ENCODE measurements at regions not wholly inside any gene's neighbourhood (a gene's known extent, or its start where the extent isn't known, plus 50 kb on each side); places are given as distances from the start of the nearest gene placed in this dataset.

DNA sequence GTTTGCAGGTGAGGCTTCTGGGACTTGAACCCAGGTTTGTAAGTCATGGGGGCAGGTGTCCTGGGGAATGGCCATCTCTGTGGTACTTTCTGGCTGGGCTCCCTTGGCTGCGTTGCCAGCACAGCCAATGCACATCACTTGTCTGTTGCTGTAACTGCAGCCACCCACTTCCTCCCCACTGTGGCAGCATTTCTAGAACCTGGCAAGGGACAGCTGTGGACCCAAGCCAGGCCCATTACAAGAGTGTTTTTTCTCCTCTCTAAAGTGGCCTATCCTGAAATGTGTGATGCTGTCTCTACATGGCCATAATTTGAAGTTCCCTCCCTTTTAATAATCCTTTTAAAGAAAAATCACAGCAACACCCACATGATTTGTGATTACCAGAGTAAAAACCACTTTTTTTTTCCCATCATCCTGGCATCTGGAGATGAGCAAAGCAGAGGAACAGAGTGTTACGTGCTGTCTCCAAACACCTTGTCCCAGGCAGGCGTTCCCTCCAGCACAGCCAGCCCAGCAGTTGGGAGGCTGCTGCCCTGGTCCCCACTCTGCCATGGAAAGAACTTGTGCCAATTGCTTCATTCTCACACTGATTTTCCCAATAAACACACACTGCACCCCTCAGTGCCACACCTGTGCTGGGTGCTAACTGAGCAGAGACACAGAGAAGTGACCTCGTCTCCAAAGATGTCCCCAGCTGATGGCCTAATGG, 360.6 kb upstream of the USP24 start:
- WGBS (ENCODE audit: insufficient coverage) = 97% methylated on average over 4 of the region's 4 CpGs
- Histone ChIP-seq H3K4me1 (ENCODE audit: control extremely low read depth in 1 of 4, control insufficient read depth in 4 of 4, insufficient read depth in 4 of 4, low read length in 3 of 4) (no peaks in the 10 kb centered on the region), H3K9me3 (ENCODE audit: control extremely low read depth in 1 of 5, control insufficient read depth in 4 of 5, insufficient read depth in 2 of 5, low read depth in 1 of 5, low read length in 4 of 5) (no peaks in the 10 kb centered on the region), H3K36me3 (ENCODE audit: control insufficient read depth in 4 of 4, insufficient read depth in 4 of 4, low read length in 3 of 4) (no peaks in the 10 kb centered on the region), H3K27me3 (replicated peaks in 2 of 5; ENCODE audit: control insufficient read depth in 4 of 5, insufficient read depth in 5 of 5, low read length in 4 of 5) (peaks cover 0 to 1% (median 0%) of the 10 kb centered on the region in 5 experiments), H3K27ac (ENCODE audit: insufficient read depth in 1 of 2, low read depth in 1 of 2, low read length in 2 of 2, poor library complexity in 1 of 2, severe bottlenecking in 2 of 2) (no peak overlapping the region), H3K4me3 (ENCODE audit: control insufficient read depth in 1 of 7, extremely low read depth in 1 of 7, insufficient read depth in 4 of 7, low read depth in 2 of 7, low read length in 6 of 7) (no peak overlapping the region)
- ChIA-PET CTCF (no interaction called here), POLR2A (no interaction called here)
- DNase-seq = no peak

DNA sequence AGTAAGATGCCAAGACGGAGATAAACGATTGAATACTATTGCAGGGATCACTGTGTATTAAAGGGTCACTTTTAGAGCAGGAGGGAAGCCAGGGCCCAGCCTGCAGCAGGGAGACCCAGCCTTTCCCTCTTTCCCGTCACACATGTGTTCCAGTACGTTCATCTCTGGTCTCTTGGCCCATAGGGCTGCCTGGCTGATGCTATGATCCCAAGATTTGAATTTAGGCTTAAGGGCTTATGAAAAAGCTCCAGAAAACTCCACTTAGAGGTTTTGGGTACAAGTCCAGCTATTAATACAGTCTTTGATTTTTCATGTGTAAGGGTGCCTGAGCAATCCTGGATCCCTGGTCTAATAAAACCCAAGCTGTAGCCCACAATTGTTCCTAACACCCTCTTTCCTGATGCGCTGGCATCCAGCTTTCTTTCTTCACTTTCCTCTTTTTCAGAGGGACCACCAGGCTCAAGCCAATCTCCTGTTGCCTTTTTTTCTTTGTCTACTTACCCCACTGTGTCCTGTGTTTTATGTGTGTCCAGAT, 359.6 kb upstream of the USP24 start:
- H3K27me3 ChIP-seq (replicated peaks in 2 of 5; ENCODE audit: control insufficient read depth in 4 of 5, insufficient read depth in 5 of 5, low read length in 4 of 5) = peaks cover 0 to 1% (median 0%) of the 10 kb centered on the region in 5 experiments
- DNase-seq = no peak
- WGBS (ENCODE audit: insufficient coverage) = 90% methylated on average over 5 of the region's 5 CpGs
- POLR2A ChIA-PET = no interaction called here
- CTCF ChIA-PET = no interaction called here
- no peak overlapping the region for H3K4me3 ChIP-seq (ENCODE audit: control insufficient read depth in 1 of 7, extremely low read depth in 1 of 7, insufficient read depth in 4 of 7, low read depth in 2 of 7, low read length in 6 of 7)
- H3K36me3 ChIP-seq (ENCODE audit: control insufficient read depth in 4 of 4, insufficient read depth in 4 of 4, low read length in 3 of 4) = no peaks in the 10 kb centered on the region
- H3K27ac ChIP-seq (ENCODE audit: insufficient read depth in 1 of 2, low read depth in 1 of 2, low read length in 2 of 2, poor library complexity in 1 of 2, severe bottlenecking in 2 of 2) = no peak overlapping the region
- no peaks in the 10 kb centered on the region for H3K4me1 ChIP-seq (ENCODE audit: control extremely low read depth in 1 of 4, control insufficient read depth in 4 of 4, insufficient read depth in 4 of 4, low read length in 3 of 4)
- H3K9me3 ChIP-seq (ENCODE audit: control extremely low read depth in 1 of 5, control insufficient read depth in 4 of 5, insufficient read depth in 2 of 5, low read depth in 1 of 5, low read length in 4 of 5) = no peaks in the 10 kb centered on the region

DNA sequence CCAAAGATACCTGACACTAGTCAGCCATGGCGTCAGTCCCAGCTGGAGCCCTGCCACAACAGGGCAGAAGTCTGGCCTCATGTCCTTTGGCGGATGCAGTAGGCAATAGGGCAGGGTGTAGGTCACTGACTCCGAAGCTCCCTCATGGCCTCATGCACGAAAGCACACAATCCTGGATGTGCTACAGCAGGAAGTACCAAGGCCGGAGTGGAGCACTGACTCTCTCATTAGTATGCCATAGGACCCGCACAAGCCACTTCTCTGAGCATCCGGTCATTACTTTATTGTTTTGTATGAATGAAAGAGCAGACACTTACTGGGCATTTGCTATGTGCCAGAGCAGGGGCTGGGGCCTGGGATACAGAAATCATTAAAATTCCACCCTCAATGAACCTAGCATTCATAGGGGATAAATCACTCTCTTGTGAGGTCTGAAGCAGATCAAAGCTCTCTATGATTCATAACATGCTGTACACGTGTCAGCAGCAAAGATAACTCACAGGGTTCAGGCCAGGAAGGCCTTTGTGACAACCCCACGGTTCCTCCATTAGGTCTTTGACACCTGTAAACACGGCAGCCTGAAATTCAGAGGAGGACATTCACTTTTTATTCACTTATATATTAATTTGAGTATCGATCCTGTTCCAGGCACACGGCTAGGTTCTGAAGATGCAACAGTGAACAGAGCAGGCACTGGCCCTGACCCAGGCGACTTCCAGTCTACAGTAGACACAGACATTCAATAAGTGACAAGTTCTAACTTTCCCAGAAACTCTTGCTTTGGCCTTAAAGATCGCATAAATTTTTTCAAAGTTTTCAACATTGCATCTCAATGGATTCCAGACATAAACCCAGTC, 357.9 kb upstream of the USP24 start:
- POLR2A ChIA-PET = no interaction called here
- H3K4me1 ChIP-seq (ENCODE audit: control extremely low read depth in 1 of 4, control insufficient read depth in 4 of 4, insufficient read depth in 4 of 4, low read length in 3 of 4) = no peaks in the 10 kb centered on the region
- peaks cover 0 to 5% (median 0%) of the 10 kb centered on the region in 5 experiments for H3K9me3 ChIP-seq (ENCODE audit: control extremely low read depth in 1 of 5, control insufficient read depth in 4 of 5, insufficient read depth in 2 of 5, low read depth in 1 of 5, low read length in 4 of 5)
- H3K4me3 ChIP-seq (ENCODE audit: control insufficient read depth in 1 of 7, extremely low read depth in 1 of 7, insufficient read depth in 4 of 7, low read depth in 2 of 7, low read length in 6 of 7) = no peak overlapping the region
- 97% methylated on average over 9 of the region's 14 CpGs for WGBS (ENCODE audit: insufficient coverage)
- H3K27ac ChIP-seq (ENCODE audit: insufficient read depth in 1 of 2, low read depth in 1 of 2, low read length in 2 of 2, poor library complexity in 1 of 2, severe bottlenecking in 2 of 2) = no peak overlapping the region
- H3K27me3 ChIP-seq (replicated peaks in 2 of 5; ENCODE audit: control insufficient read depth in 4 of 5, insufficient read depth in 5 of 5, low read length in 4 of 5) = peaks cover 0 to 1% (median 0%) of the 10 kb centered on the region in 5 experiments
- CTCF ChIA-PET = no interaction called here
- H3K36me3 ChIP-seq (ENCODE audit: control insufficient read depth in 4 of 4, insufficient read depth in 4 of 4, low read length in 3 of 4) = no peaks in the 10 kb centered on the region
- no peak for DNase-seq

GRCh38 chr1:55571767-55572166, 356.6 kb upstream of the USP24 start:
- H3K4me1 ChIP-seq (ENCODE audit: control extremely low read depth in 1 of 4, control insufficient read depth in 4 of 4, insufficient read depth in 4 of 4, low read length in 3 of 4) = no peaks in the 10 kb centered on the region
- no peaks in the 10 kb centered on the region for H3K36me3 ChIP-seq (ENCODE audit: control insufficient read depth in 4 of 4, insufficient read depth in 4 of 4, low read length in 3 of 4)
- no peak overlapping the region for H3K4me3 ChIP-seq (ENCODE audit: control insufficient read depth in 1 of 7, extremely low read depth in 1 of 7, insufficient read depth in 4 of 7, low read depth in 2 of 7, low read length in 6 of 7)
- H3K27ac ChIP-seq (ENCODE audit: insufficient read depth in 1 of 2, low read depth in 1 of 2, low read length in 2 of 2, poor library complexity in 1 of 2, severe bottlenecking in 2 of 2) = no peak overlapping the region
- peaks cover 0 to 1% (median 0%) of the 10 kb centered on the region in 5 experiments for H3K27me3 ChIP-seq (replicated peaks in 2 of 5; ENCODE audit: control insufficient read depth in 4 of 5, insufficient read depth in 5 of 5, low read length in 4 of 5)
- ChIA-PET POLR2A (no interaction called here), CTCF (no interaction called here)
- 86% methylated on average over 1 of the region's 3 CpGs for WGBS (ENCODE audit: insufficient coverage)
- no peak for DNase-seq
- H3K9me3 ChIP-seq (ENCODE audit: control extremely low read depth in 1 of 5, control insufficient read depth in 4 of 5, insufficient read depth in 2 of 5, low read depth in 1 of 5, low read length in 4 of 5) = peaks cover 0 to 5% (median 0%) of the 10 kb centered on the region in 5 experiments

DNA sequence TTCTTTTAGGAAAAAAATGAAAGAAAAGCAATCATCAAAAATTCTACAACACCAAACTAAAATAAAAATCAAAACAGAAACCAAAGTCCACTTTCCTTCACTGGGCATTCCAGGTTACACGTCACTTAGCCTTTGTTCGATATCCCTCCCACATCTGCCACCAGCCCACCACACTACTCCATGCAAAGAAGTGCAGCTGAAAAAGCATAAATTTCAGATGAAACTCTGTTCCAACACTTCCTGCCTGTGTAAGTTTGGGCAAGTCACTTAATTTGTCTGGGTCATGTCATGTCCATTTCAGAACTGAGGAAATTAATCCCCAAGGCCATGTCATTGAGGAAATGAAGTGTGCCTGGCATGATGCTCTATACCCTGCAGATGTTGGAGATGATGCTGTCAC, 354.3 kb upstream of the USP24 start:
- Histone ChIP-seq H3K4me1 (ENCODE audit: control extremely low read depth in 1 of 4, control insufficient read depth in 4 of 4, insufficient read depth in 4 of 4, low read length in 3 of 4) (no peaks in the 10 kb centered on the region), H3K27ac (ENCODE audit: insufficient read depth in 1 of 2, low read depth in 1 of 2, low read length in 2 of 2, poor library complexity in 1 of 2, severe bottlenecking in 2 of 2) (no peak overlapping the region), H3K9me3 (ENCODE audit: control extremely low read depth in 1 of 5, control insufficient read depth in 4 of 5, insufficient read depth in 2 of 5, low read depth in 1 of 5, low read length in 4 of 5) (peaks cover 0 to 5% (median 0%) of the 10 kb centered on the region in 5 experiments), H3K27me3 (replicated peaks in 2 of 5; ENCODE audit: control insufficient read depth in 4 of 5, insufficient read depth in 5 of 5, low read length in 4 of 5) (no peaks in the 10 kb centered on the region), H3K4me3 (ENCODE audit: control insufficient read depth in 1 of 7, extremely low read depth in 1 of 7, insufficient read depth in 4 of 7, low read depth in 2 of 7, low read length in 6 of 7) (no peak overlapping the region), H3K36me3 (ENCODE audit: control insufficient read depth in 4 of 4, insufficient read depth in 4 of 4, low read length in 3 of 4) (no peaks in the 10 kb centered on the region)
- WGBS (ENCODE audit: insufficient coverage) = 100% methylated on average over 2 of the region's 2 CpGs
- CTCF ChIA-PET = no interaction called here
- POLR2A ChIA-PET = no interaction called here
- DNase-seq = no peak

GRCh38 chr1:55568732-55569131, 353.6 kb upstream of the USP24 start:
- Histone ChIP-seq H3K27me3 (replicated peaks in 2 of 5; ENCODE audit: control insufficient read depth in 4 of 5, insufficient read depth in 5 of 5, low read length in 4 of 5) (no peaks in the 10 kb centered on the region), H3K4me3 (ENCODE audit: control insufficient read depth in 1 of 7, extremely low read depth in 1 of 7, insufficient read depth in 4 of 7, low read depth in 2 of 7, low read length in 6 of 7) (no peak overlapping the region), H3K36me3 (ENCODE audit: control insufficient read depth in 4 of 4, insufficient read depth in 4 of 4, low read length in 3 of 4) (no peaks in the 10 kb centered on the region), H3K27ac (ENCODE audit: insufficient read depth in 1 of 2, low read depth in 1 of 2, low read length in 2 of 2, poor library complexity in 1 of 2, severe bottlenecking in 2 of 2) (no peak overlapping the region), H3K9me3 (ENCODE audit: control extremely low read depth in 1 of 5, control insufficient read depth in 4 of 5, insufficient read depth in 2 of 5, low read depth in 1 of 5, low read length in 4 of 5) (peaks cover 0 to 5% (median 0%) of the 10 kb centered on the region in 5 experiments), H3K4me1 (ENCODE audit: control extremely low read depth in 1 of 4, control insufficient read depth in 4 of 4, insufficient read depth in 4 of 4, low read length in 3 of 4) (no peaks in the 10 kb centered on the region)
- ChIA-PET POLR2A (no interaction called here), CTCF (interaction anchor here (0.6 kb wide), 1 partner anchor 39 kb away, joined by 3 read pairs; no protein-coding TSS in a partner anchor)
- DNase-seq = no peak
- no CpG with 5 or more reads among the region's 2 CpGs for WGBS (ENCODE audit: insufficient coverage)

DNA sequence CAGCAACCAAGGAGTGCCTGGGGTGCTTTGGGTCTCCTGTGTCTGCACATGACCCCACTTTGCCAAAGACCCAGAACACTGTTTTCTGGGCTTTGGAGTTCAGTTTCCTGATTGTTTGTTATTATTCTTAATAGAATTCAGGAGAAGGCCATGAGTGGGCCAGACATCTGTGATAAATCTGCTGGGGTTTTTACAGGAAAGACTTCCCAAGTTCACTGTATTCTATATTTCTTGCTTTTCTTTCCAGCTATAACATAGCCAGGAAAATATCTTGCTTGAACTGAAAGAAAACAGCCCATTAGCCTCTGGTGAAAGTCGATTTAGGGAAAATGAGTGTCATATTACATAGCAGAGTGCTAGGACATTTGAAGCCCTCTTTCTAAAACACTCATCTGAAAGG, 345.1 kb upstream of the USP24 start:
- no peaks in the 10 kb centered on the region for H3K36me3 ChIP-seq (ENCODE audit: control insufficient read depth in 4 of 4, insufficient read depth in 4 of 4, low read length in 3 of 4)
- H3K27ac ChIP-seq (ENCODE audit: insufficient read depth in 1 of 2, low read depth in 1 of 2, low read length in 2 of 2, poor library complexity in 1 of 2, severe bottlenecking in 2 of 2) = no peak overlapping the region
- H3K27me3 ChIP-seq (replicated peaks in 2 of 5; ENCODE audit: control insufficient read depth in 4 of 5, insufficient read depth in 5 of 5, low read length in 4 of 5) = no peaks in the 10 kb centered on the region
- ChIA-PET POLR2A (no interaction called here), CTCF (no interaction called here)
- 100% methylated on average over 1 of the region's 1 CpG for WGBS (ENCODE audit: insufficient coverage)
- H3K4me1 ChIP-seq (ENCODE audit: control extremely low read depth in 1 of 4, control insufficient read depth in 4 of 4, insufficient read depth in 4 of 4, low read length in 3 of 4) = no peaks in the 10 kb centered on the region
- H3K9me3 ChIP-seq (ENCODE audit: control extremely low read depth in 1 of 5, control insufficient read depth in 4 of 5, insufficient read depth in 2 of 5, low read depth in 1 of 5, low read length in 4 of 5) = no peaks in the 10 kb centered on the region
- no peak for DNase-seq
- no peak overlapping the region for H3K4me3 ChIP-seq (ENCODE audit: control insufficient read depth in 1 of 7, extremely low read depth in 1 of 7, insufficient read depth in 4 of 7, low read depth in 2 of 7, low read length in 6 of 7)

Measured in common myeloid progenitor, CD34-positive (primary cell).